GM21825 (cell line): ENCODE measurements at regions not wholly inside any gene's neighbourhood (a gene's known extent, or its start where the extent isn't known, plus 50 kb on each side); places are given as distances from the start of the nearest gene placed in this dataset.

ENCODE experiments used
- ATAC-seq: cut with Tn5 transposase; IDR thresholded peaks from one replicate; pipeline ENCODE4 v1.9.1; 2021; ENCODE audit warnings: mild to moderate bottlenecking, moderate library complexity; ENCODE audit not compliant: unreplicated experiment

- no peak for ATAC-seq
Observed at GRCh38 chrX:16222151-16222550, 54.9 kb downstream of the MAGEB17 start.

- ATAC-seq = no peak
Observed at GRCh38 chrX:16223385-16223784, 56.1 kb downstream of the MAGEB17 start.

DNA sequence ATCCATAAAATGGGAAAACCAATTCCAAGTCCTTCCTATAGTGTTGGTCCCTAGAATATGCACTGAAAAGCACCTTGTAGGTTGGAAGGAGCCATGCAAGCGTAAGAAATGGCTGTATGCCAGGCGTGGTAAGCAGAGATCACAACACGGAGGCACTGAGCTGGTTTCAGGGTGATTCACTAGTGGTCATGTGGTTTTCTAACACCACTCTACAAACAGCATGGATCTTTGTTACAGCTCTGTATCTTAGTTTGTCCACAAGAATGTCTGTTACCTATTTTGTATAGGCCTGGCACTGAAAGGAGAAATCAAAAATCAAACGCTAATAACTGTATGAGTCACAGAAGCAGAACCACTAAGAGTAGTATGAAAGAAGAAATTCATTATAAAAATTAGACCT is 71.9 kb downstream of the MAGEB17 start:
- ATAC-seq = peak; percentile 55

GRCh38 chrX:16240231-16240905 is 73.1 kb downstream of the MAGEB17 start:
- no peak for ATAC-seq

- no peak for ATAC-seq
Observed at GRCh38 chrX:16240968-16241367, 73.7 kb downstream of the MAGEB17 start.

DNA sequence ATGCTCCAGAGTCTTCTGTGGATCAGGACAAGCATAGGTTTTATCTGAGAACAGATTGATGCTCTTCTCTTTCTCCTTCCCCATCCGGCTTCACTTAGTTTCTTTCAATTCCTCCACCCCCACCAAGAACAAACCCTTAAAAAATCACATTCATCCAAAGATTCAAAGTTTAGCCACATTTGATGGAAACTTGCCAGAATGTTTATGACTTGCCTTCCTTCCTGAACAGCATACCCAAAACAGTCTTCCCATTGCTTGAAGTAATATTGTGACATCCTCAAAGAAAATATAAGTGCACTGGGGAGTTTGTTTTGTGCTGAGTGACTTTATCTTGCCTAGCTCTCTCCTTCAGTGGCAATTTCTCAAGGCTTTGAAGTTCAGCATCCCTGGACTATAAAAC is 83.0 kb downstream of the MAGEB17 start:
- no peak for ATAC-seq

DNA sequence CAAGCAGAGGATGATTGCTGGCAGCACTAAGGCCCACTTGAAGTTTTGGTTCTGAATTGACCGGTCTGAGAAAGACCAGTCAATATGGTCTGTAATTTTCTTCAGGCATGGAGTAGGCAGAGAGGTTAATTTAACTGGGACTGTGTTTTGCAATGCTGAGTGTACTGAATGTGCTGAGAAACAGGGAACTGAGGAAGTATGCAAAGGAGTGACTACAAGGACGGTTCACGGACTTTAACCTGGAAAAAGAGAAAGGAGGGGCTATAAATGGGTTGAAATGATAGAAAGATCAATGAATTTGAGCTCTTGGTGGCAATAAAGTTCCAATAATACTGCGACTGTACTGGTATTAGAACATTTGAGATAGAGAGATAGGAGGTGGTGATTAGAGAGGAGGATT is 84.5 kb downstream of the MAGEB17 start:
- ATAC-seq = no peak

DNA sequence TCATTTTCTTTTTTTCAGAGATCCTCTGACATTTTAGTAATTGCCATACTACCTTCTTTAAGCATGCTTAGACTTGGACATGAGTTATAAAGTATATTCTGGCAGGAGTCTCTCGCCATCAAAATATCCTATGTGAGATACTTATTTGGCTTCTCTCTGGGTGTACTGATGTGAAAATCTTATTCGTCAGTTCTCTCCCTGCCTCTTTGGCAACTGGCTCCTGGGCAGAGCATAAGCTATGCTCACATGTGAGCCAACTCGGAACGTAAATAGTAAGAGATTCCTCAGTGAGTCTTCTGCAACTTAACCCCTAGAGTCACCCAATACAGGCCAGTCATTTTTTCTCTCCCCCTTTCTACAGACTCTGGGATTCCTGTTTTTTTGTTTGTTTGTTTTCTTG is 91.6 kb downstream of the MAGEB17 start:
- no peak for ATAC-seq

DNA sequence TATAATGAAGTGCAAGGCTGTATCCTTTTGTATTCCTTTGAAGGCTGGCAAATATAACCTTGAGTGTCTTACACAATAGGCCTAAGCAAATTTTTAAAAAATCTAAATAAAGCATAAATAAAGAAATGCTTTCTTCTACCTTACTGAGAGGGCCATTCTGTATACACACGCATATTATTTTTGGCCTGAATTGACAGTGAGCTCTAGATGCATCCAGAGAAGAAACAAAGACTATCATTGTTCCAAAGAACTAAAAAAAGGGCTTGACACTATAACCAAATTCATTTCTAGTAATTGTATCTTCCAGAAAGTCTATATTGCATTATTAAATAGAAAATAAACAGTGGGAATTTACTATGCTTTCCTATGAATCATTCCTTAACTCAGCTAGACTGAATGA is 100.2 kb downstream of the MAGEB17 start:
- no peak for ATAC-seq

GRCh38 chrX:16268206-16268605 is 100.9 kb downstream of the MAGEB17 start:
- ATAC-seq = no peak

DNA sequence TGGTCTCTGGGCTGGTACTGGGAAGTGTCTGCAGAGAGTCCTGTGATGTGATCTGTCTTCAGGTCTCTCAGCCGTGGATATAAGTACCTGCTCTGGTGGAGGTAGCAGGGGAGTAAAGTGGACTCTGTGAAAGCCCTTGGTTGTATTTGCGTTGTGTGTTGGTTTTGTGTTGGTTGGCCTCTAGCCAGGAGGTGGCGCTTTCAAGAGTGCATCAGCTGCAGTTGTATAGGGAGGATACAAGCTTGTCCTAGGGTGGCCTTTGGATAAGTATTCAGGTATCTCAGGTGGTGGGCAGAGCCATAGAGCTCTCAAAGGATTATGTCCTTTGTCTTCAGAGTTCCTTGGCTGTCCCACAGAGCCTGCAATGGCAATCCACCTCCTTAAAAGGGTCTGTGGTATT is 111.6 kb downstream of the MAGEB17 start:
- ATAC-seq = no peak

- no peak for ATAC-seq
Observed at GRCh38 chrX:16282209-16282608, 114.9 kb downstream of the MAGEB17 start.

- ATAC-seq = no peak
Observed at GRCh38 chrX:16284842-16285241, 117.6 kb downstream of the MAGEB17 start.

- ATAC-seq = no peak
Observed at GRCh38 chrX:16290997-16291396, 123.7 kb downstream of the MAGEB17 start.

- ATAC-seq = no peak
Observed at GRCh38 chrX:16300831-16301230, 133.6 kb downstream of the MAGEB17 start.

GRCh38 chrX:16304751-16305150 is 137.5 kb downstream of the MAGEB17 start:
- no peak for ATAC-seq

DNA sequence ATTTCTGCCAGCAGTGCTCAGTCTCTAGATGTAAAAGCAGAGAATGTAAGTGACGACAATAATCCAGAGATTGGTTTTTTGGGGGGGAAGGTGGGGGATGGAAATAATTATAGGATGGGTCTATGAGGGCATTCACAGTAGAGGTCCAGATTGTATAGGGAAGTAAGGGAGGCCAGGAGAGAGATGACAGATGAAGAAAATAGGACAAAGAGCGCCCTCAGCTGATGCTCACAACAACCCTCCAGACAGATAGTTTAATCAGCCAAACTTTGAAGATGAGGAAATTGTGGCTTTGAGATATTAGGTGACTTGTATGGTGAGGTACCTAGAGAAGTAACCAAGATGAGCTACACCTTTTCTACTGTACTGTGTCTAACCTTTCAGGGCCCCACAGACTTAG is 137.9 kb downstream of the MAGEB17 start:
- ATAC-seq = no peak

DNA sequence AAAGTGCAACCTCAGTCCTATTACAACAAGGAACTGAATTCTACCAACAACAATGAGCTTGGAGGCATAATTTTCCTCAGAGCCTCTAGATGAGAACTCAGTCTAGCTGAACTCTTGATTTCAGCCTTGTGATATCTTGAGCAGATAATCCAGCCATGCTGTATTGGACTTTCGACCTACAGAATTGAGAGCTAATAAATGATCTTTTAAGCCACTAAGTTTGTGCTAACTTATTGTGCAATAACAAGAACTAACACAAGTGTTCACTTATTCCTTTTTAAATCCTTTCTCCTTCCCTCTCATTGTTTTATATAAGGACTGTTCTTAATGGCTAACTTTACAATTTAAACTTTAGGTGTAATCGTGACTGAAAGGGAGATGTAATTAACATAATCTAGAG is 140.7 kb downstream of the MAGEB17 start:
- no peak for ATAC-seq

GRCh38 chrX:16308773-16309172 is 141.5 kb downstream of the MAGEB17 start:
- ATAC-seq = no peak

DNA sequence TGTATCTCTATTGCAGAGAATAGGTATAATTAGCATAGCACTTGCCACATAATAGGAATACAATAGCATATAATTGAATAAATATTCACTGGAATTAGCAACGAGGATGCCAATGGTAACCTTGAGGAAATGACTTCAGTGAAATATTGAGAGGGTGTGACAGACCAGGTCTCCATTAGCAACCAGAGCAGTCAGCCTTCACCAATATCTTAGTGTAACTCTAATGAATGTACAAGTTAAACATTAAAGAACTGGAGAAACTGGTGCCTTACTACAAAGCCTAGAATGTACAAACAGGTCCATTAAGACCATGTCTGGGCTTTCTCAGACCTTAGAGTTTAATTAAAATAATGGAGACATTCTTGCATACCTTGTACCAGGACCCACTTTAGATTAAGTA is 143.0 kb downstream of the MAGEB17 start:
- ATAC-seq = no peak

DNA sequence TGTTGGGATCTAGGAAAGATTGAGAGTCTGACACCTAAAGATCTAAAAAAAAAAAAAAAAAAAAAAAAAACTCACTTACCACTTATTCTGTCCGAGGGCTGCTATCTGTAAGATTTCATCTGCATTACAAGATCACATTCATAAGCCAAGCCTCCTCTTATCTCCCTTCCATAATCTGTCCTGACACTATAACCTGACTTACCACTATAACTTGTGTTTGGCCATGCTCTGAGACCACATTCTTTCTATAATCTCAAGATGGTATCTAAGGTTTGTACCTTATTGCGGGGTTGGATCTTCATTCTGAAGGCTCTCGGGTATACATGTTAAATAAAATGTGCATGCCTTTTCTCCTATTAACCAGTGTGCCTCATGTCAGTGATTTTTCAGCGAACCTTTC is 144.4 kb downstream of the MAGEB17 start:
- ATAC-seq = no peak

DNA sequence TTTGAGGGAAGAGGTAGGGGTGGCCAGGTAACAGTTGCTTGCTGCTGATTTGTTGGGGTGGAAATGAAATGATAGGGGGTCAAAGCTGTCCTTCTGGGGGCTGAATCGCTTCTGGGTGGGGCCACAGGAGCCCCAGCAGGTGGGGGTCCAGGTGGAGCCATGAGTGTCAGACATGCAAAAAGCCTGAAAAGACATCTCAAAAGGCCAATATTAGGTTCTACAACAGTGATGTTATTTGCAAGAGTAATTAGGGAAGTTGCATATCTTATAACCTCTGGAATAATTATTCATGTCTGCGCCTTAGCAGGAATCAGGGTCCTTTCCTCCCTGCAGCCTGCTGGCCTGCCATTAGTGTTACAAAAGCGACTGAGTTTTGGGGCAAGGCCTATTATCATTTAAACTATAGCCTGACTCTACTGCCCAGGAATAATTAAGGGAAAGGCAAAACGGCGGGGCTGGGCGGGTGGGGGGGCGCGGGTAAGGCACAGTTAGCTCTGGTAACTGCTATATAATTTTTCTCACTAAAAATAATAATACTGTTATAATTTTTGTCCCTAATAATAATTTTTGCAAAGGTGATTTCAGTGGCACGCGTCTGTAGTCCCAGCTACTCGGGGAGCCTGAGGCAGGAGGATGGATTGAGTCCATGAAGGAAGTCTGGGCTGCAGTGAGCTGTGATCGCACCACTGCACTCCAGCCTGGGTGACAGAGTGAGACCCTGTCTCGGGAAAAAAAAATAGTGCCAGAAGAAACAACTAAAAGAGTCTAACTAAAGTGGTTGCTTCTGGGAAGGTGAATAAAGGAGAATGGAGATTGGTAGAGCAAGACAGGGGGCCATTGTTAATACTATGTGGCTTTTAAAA is 145.7 kb downstream of the MAGEB17 start:
- no peak for ATAC-seq
